C1 segment of cervical spinal cord (tissue), 14 donors: ENCODE measurements at regions not wholly inside any gene's neighbourhood (a gene's known extent, or its start where the extent isn't known, plus 50 kb on each side); places are given as distances from the start of the nearest gene placed in this dataset.

Experiments
- DNase-seq, 14 donors: peaks; one replicate each; lab custom pipeline; 2025; lab: John Stamatoyannopoulos, UW

- no peak for DNase-seq
These were observed 287.4 kb downstream of the IRF8 start for GRCh38 chr16:86186313-86186712.

- no peak for DNase-seq
These were observed 291.0 kb downstream of the IRF8 start for GRCh38 chr16:86189934-86190333.

- DNase-seq = no peak
These were observed 292.7 kb downstream of the IRF8 start for GRCh38 chr16:86191663-86192062.

GRCh38 chr16:86193528-86194193 lies 294.7 kb downstream of the IRF8 start:
- no peak for DNase-seq

- no peak for DNase-seq
These were observed 297.1 kb downstream of the IRF8 start for GRCh38 chr16:86195863-86196630.

- DNase-seq = no peak
These were observed 297.9 kb downstream of the IRF8 start for GRCh38 chr16:86196687-86197391.

GRCh38 chr16:86198206-86199118 lies 299.5 kb downstream of the IRF8 start:
- DNase-seq = no peak

GRCh38 chr16:86199182-86199581 lies 300.2 kb downstream of the IRF8 start:
- DNase-seq = no peak

- DNase-seq = no peak
These were observed 301.1 kb downstream of the IRF8 start for GRCh38 chr16:86199871-86200695.

- DNase-seq = no peak
These were observed 301.8 kb downstream of the IRF8 start for GRCh38 chr16:86200722-86201121.

- no peak for DNase-seq
These were observed 302.8 kb downstream of the IRF8 start for GRCh38 chr16:86201746-86202145.

- no peak for DNase-seq
These were observed 303.3 kb downstream of the IRF8 start for GRCh38 chr16:86202267-86202666.

- no peak for DNase-seq
These were observed 303.9 kb downstream of the IRF8 start for GRCh38 chr16:86202760-86203426.

- DNase-seq = no peak
These were observed 304.8 kb downstream of the IRF8 start for GRCh38 chr16:86203557-86204275.

GRCh38 chr16:86205521-86206245 lies 304.6 kb upstream of the FOXF1 start:
- no peak for DNase-seq

- DNase-seq = no peak
These were observed 303.0 kb upstream of the FOXF1 start for GRCh38 chr16:86207350-86207749.

- no peak for DNase-seq
These were observed 301.1 kb upstream of the FOXF1 start for GRCh38 chr16:86209202-86209601.

- no peak for DNase-seq
These were observed 299.7 kb upstream of the FOXF1 start for GRCh38 chr16:86210403-86211193.
